ENCODE measurements at regions not wholly inside any gene's neighbourhood (a gene's known extent, or its start where the extent isn't known, plus 50 kb on each side); places are given as distances from the start of the nearest gene placed in this dataset.

DNA sequence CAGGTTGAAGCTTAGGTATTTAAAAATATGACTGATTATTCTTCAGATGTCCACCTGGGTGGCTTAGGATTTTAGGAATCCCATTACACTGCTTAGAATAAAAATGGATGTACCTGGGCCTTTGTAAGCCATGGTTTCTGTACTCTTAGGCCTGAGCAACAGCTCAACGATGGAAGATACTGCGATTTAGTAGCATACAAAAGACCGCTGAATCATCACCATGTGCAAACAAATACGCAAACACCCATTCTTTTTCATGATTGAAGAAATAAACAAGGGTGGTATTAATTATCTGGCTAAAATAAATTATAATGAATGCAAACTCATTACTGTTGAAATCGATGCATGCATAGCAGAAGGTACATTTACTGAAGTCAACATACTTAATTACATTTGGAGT is 188.9 kb downstream of the ZNF330 start:
- DNase-seq: no peak

DNA sequence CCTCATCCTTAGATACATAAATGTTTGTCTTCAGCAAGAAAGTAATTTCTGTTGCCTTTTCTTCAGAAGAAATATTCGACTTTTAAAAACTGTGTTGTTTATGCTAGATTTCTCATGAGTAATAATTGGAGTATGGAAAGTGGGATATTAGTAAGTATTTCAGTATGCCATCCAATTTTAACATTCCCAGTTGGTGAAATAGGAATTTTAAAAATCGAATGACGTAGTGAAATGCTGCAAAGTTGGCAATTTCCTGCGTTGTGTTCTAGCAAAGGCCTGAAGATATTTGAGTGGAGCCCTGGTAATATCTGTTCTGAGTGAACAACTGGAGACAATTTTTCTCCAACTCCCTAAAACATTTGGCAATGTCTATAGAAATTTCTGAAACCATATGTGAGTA is 190.1 kb downstream of the ZNF330 start:
- no peak for DNase-seq

- no peak for DNase-seq
Observed at GRCh38 chr4:141411936-141412335, 191.2 kb downstream of the ZNF330 start.

- DNase-seq: no peak
Observed at GRCh38 chr4:141413366-141413765, 192.7 kb downstream of the ZNF330 start.

GRCh38 chr4:141415651-141416050 is 195.0 kb downstream of the ZNF330 start:
- DNase-seq: no peak

DNA sequence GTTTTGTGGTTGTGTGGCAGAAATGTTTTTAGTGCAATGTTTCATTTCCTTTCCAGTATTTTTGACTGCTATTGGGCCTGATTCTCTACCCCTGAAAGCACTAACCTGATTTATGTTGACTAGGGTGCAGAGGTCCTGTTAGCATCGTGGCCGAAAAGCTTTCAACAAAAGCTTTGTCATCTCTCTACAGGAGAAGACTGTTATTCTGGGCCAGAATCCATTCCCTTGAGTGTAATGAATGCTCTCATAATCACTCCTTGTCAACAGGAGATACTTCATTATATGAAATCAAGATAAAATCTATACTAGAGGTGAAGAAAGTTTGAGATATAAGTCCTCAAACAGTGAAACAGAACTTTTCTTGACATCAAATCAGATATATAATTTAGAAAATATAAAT is 195.5 kb downstream of the ZNF330 start:
- DNase-seq: no peak

DNA sequence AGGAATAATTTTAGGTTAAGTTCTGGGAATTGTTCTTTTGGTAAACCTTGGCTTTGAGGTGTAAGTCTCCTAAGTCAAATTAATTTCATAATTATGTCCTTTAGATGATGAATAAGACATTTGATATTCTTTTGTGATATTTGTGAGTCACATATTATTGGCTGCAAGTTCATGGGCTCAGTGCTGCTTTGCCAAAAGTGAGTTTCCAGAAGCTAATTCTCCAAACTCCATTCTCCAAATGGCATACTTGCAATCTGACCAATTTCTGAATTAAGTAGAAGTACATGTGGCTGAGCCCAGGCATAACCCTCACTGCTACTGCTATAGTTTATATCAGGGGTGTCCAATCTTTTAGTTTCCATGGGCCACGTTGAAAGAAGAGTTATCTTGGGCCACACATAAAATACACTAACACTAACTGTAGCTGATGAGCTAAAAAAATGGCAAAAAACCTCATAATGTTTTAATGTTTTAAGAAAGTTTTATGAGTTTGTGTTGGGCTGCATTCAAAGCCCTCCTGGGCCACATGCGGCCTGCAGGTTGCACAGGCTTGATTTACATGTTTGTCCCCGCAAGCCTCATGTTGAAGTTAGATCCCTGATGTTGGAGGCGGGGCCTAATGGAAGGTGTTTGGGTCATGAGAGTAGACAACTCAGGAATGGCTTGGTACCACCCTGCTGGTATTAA is 196.1 kb downstream of the ZNF330 start:
- no peak for DNase-seq

DNA sequence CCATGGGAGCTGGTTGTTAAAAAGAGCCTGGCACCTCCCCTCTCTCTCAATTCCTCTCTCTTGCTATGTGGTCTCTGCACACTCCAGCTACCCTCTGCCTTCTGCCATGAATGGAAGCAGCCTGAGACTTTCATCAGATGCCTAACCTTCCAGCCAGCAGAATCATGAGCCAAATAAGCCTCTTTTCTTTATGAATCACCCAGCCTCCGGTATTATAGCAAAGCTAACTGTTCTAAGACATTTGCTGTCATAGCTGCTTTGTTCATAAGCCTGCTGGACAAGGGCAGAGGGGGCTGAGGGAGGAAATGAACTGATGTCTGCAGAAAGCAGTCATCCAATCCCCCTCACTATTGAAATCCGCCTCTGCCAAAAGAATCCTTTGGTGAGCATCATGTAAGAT is 196.7 kb downstream of the ZNF330 start:
- no peak for DNase-seq

GRCh38 chr4:141425124-141425523 is 204.4 kb downstream of the ZNF330 start:
- DNase-seq: no peak

- DNase-seq: no peak
Observed at GRCh38 chr4:141427726-141428296, 207.1 kb downstream of the ZNF330 start.

DNA sequence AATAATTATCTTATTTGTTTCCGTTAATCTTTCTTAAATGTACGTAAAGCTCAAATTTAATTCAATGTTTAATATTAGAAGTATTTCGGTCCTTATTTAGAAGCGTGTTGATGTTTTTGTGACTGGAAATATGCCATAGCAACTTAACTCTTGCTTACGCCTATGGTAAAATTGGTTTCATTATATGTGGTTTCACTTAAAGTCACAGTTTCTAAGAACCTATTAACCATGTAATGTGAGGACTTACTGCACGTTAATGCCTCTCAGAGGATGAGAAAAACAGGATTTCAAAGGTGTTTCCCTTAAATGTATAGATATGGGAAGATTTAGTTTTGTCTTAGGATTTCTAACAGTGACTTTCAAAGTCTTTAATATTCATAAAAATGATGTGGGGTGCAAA is 206.4 kb upstream of the IL15 start:
- DNase-seq: no peak

- no peak for DNase-seq
Observed at GRCh38 chr4:141430686-141431085, 205.7 kb upstream of the IL15 start.

- no peak for DNase-seq
Observed at GRCh38 chr4:141432000-141432712, 204.2 kb upstream of the IL15 start.

DNA sequence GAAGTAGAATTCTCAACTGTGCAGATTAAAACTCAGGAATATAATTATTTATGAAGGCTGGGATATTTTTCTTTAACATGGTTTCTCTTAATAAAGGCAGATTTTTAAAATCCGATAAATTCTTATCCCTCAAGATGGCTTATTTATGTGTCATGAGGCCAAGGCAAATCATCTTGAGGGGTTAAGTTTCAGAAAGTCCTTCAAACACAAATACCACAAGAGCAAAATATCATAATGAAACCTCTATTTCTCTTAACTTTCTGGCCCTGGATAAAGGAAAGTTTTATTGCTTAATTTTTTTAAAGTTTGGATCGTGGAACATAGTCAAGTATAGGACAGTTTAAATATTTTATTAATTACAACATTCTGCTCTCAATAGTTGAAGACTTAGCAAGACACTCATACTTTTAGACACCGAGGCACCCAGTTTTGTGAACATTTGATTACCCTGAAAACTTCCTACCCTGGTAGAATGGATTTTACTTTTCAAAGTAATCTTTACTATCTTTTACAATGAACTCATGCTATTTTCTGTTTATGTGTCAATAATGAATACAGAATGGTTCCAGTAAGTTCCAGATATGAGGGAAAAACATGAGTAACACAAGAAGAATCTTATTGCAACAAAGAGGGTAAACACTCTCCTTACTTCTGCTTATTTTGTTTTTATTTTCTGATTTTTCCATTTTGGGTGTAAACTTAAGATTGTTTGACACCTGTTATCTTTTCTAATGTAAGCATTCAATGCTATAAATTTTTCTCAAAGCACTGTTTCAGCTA is 200.7 kb upstream of the IL15 start:
- no peak for DNase-seq

DNA sequence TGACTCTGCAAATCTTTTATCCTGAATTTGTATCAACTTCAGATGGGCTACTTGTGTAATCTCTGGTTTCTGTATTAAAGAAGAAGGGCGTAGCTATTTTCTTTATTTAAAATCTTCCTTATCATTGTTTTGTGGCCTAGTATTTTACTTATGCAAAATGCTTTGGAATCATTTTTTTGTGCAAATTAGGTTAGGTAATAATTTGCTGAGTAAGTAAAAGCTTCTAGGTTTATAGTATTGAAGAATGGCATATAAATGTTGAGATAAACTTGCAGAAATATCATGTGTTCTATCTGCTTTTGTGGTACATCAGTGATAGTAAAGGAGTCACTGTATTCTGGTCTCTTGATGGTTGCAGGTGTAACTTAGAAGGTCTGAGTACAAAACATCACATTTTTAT is 197.2 kb upstream of the IL15 start:
- no peak for DNase-seq

DNA sequence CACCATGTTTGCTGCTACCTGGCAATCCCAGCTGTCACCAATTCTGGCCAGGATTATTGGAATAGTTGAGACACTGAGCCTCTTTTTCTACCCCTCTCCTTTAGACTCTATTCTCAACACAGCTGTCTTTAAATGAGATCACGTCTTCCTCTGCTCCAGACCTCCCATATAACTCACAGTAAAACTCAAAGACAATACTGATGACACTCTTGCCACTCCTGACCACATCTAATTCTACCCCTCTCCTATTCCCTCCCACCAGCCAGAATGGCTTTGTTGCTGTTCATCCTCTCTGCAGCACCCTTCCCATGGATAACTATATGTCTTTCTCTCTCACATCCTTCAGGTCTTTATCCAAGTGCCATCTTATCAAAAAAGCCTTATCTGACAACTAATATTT is 188.6 kb upstream of the IL15 start:
- DNase-seq: no peak

DNA sequence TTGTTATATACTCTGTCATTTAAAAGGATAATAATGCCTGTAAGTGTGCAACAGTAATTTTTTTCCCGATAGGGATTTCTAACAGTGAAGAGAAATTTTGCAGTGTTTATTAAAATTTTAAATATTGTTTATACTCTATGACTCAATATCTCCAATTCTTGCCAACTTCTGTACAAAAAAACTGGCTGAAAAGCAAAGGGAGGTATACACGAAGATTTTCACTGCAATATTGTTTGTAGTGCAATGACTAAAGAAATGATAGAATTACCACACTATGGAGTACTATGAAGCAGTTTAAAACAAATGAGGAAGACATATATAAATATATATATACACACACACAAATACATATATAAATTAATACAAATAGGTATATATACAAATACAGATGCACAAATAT is 187.9 kb upstream of the IL15 start:
- DNase-seq: no peak

GRCh38 chr4:141449927-141450326 is 186.5 kb upstream of the IL15 start:
- DNase-seq: no peak

DNA sequence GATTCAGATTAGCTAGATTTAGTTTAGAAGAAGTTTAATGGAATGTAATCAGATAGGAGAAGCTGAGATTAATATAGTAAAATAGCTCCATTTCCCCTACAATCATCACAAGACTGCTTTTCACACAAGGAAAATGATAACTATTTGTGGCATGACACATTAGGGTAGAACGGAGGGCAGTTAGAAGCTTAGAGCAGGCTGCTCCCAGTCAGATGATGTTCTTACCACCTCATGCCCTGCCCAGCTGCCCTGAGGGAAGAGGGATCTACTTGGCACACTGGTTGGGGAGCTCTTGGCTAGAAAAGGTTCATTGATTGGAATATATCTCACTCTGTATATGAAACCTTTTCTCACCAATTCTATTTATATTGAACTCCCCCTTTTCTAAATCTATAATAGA is 180.7 kb upstream of the IL15 start:
- DNase-seq: no peak

- no peak for DNase-seq
Observed at GRCh38 chr4:141457653-141458052, 178.7 kb upstream of the IL15 start.

GRCh38 chr4:141458501-141458900 is 177.9 kb upstream of the IL15 start:
- DNase-seq: no peak

GRCh38 chr4:141459020-141459419 is 177.4 kb upstream of the IL15 start:
- DNase-seq: no peak

DNA sequence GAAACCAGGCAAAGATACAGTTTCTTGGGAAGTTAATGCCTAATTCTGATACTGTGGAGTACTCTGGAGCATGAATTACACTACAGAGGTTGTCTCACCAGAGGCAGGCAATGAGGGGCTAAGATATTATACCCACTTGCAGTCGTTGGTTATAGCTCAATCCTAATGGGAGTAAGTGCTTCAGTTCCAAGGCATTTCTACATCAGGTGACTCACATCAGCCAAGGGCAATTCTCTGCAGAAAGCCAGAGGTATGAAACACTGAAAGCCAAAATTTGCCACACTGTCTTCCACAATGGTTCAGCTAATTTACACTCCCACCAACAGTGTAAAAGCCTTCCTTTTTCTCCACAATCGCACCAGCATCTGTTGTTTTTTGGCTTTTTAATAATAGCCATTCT is 174.0 kb upstream of the IL15 start:
- DNase-seq: no peak

- DNase-seq: no peak
Observed at GRCh38 chr4:141463678-141464077, 172.7 kb upstream of the IL15 start.
